SW480 (cell line): ENCODE measurements at regions not wholly inside any gene's neighbourhood (a gene's known extent, or its start where the extent isn't known, plus 50 kb on each side); places are given as distances from the start of the nearest gene placed in this dataset.

Experiments
- DNase-seq: peaks from one replicate; pipeline ENCODE4 v3.0.0-alpha.2; 2016; ENCODE audit warnings: low spot score

GRCh38 chr3:110615454-110615853 is 456.2 kb upstream of the NECTIN3 start:
- DNase-seq, result no peak

DNA sequence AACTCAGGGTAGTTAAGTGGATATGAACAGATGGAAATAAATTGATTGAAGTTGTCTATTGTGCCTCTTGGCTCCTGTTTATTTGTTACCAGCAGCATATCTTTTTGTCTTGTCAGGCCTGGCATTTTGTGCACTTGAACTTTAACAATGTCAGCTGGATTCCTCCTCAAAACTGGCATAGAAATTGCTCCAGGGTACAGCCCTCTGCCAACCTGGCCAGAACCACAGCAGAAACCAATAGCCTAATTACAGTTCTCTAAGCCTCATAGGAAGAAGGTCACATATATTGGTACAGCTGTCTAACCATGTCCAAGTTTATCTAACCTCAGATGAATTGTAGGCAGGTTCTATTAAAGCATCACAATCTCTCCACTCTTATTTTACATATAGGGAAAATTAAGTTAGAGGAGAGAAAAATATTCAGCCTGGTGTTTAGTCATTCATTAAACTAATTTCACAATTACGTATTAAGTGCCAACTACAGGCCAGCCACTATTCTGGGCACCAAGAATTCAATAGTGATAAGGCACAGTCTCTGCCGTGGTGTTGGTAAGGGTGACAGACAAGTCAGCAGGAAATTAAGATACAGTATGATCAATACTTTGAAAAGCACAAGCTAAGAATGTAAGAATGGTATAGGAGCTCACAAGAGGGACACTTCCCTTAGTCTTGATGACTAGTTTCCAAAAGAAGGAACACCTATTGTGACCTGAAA is 452.9 kb upstream of the NECTIN3 start:
- DNase-seq, result no peak

DNA sequence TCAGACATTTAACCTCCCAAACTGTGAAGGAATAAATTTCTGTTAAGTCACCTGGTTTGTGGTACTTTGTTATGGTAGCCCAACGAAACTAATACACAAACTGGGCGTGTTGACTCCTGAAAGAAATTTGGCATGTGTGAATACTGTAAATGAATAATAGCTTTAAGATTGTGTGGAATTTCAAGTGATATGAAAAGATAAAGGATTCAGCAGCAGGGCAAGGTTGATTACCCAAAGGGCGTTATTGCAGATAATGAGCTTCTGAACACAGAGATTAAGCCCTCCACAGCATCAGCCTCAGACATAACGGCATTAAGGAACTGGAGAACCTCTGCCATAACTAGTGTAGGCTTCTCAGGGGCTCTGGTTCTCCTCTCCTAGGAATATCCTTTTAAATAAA is 451.5 kb upstream of the NECTIN3 start:
- no peak for DNase-seq

GRCh38 chr3:110623571-110623970 is 448.0 kb upstream of the NECTIN3 start:
- no peak for DNase-seq

DNA sequence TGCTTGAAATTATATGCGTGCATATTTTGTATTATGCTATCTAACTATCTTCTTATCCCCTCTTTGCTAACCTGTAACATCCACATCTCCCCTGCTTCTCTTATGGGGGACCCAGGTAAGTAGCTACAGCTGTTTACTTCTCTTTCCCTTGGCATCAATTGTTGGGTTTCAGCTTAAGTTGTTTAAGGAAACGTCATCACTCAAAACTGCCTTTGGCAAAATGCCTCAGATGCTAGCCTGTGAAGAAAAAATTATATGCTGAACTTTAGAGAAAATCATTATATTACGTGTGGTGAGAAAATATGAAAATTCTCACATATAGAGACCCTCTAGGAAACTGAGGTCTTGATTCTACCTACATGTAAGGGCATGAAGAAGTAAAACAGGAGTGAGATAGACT is 447.0 kb upstream of the NECTIN3 start:
- no peak for DNase-seq

DNA sequence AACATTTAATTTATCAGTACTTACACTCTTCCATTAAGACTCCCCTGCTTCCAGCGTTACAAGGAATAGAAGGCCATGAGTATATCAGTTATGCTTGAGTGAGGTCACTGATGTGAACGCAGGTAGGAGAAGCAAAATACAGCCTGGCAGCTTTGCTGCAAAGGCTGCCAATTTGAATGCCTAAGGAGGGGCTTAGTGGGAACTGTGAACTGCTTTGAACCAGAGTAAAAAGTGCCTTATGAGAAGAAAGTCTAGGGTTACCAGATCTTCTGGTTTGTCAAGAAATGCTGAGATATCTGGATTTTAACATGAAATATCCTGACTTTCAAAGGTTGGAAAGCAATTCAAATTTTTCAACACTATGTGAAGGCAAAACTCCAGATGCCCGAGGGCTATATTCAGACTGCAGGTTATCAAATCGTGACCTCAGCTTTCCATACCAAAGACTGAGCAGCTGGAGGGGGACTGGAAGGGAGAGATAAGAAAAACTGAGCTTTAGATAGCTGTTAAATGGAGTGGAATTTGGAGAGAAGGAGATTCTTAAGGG is 446.3 kb upstream of the NECTIN3 start:
- no peak for DNase-seq

GRCh38 chr3:110626652-110627111 is 444.9 kb upstream of the NECTIN3 start:
- DNase-seq, result peak; percentile 30

DNA sequence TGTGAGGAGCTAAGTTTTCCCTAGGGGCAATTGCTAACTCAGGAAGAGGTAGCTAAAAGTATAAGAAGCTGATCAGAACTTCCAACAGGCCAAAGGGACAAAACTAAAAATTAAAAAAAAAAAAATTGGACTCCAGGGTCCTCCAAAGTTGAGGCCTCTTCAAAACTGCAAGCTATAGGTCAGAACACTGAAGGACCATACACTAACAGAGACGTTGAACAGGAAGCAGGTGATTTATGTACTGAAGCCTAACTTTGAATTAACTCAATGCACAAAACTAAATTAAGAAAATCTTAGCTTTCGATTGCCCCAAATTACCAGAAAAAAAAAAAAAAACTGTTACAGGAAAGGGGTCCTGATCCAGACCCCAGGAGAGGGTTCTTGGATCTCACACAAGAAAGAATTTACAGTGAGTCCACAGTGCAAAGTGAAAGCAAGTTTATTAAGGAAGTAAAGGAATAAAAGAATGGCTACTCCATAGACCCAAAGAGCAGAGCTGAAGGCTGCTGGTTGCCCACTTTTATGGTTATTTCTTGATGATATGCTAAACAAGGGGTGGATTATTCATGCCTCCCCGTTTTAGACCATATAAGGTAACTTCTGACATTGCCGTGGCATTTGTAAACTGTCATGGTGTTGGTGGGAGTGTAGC is 442.8 kb upstream of the NECTIN3 start:
- no peak for DNase-seq

DNA sequence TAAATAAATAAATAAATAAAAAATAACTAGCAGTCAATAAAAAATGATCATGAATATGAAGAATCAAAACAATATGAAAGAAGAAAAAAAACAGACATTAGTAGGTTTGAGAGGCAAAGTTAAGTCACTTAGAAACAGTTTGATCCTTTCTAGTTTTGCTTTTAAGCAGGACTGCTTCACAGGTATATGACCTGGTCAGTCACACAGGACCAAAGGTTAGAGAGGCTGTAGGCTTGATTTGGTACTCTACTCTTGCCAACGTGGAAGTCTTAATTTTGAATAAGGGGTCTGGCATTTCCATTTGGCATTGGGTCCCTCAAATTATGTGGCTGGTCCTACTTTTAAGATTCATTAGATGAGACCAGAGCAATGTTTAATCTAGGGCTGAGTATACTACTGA is 441.7 kb upstream of the NECTIN3 start:
- DNase-seq, result no peak

- no peak for DNase-seq
These were observed 427.4 kb upstream of the NECTIN3 start for GRCh38 chr3:110644203-110644602.

DNA sequence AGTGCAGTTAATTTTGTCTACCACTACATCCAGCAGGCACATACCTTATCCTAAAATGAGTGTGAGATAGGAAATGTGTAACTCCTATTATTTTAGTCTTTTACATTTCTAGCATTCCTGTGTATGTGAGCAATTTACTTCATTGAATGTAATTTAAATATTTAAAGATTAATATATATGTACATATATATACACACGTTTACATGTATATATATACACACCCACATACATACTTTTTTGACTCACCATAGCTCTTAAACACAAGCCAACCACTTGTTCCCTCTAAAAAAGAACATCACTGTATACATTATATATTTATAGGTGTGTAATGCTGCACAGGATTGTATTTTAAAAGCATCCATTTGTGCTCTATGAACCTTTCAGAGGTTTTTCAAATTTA is 425.6 kb upstream of the NECTIN3 start:
- no peak for DNase-seq

DNA sequence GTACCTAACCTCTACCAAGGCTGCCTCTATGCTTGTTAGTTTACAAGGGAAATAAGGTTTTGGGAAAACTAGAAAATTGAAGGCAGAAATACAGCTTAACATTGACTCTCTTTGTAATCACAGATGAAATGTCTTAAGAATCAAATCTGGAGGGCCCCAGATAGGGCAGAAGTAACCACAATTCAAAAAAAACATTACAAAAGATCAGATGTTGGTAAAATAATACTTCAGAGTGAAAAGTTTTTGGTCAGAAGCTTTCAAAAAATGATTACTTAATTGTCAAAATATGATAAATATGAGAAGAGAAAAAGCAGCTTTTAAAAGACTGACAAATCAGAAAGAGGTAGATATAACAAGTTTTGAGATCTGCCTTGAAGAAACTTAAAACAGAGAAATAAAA is 425.1 kb upstream of the NECTIN3 start:
- DNase-seq, result no peak

DNA sequence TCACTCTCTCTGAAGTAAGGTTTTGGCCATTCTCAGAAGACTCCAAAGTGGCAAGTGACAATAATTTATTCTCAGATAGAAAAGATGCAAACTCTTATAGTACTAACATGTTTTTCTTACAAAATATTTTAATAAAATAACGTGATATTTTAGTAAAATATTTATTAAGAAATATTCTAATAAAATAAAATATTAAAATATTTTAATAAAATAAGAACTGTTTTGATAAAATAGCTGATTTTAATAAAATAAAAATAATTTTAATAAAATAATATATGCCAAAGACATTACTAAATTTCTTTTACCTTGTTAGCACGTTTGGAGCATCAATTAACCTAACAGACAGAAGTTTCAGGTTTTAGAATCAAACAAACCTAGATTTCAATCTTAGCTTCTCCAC is 424.0 kb upstream of the NECTIN3 start:
- no peak for DNase-seq

GRCh38 chr3:110650741-110651140 is 420.9 kb upstream of the NECTIN3 start:
- DNase-seq, result no peak

GRCh38 chr3:110654843-110655502 is 416.6 kb upstream of the NECTIN3 start:
- DNase-seq, result no peak

DNA sequence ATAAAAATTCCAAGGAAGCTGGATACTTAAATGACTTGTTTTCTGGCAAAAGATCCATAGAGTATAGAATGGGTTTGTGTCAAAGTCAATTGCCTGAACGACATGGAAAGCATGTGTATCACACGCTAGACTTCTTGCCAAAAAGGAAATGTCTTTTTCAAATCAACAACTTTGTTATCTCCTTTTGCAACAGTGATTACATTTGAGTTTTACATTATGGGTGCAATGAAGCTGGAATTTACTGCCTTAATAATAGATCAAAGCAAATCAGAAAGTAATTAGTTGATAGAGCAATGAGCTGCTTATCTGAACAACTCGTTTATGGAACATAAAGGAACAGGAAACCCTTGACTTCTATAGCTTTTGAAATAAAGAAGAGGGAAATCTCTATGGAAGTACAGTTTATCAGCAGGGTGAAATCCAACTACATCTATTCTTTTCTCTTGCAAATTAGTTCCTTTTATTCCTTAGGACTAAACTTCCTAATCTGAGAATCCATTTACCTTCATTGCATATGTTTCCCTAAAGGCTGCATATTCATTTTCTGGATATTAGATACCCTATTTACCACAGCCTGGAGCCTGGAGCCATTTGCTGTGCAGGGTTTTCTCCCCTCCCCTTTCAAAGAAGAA is 415.1 kb upstream of the NECTIN3 start:
- no peak for DNase-seq

DNA sequence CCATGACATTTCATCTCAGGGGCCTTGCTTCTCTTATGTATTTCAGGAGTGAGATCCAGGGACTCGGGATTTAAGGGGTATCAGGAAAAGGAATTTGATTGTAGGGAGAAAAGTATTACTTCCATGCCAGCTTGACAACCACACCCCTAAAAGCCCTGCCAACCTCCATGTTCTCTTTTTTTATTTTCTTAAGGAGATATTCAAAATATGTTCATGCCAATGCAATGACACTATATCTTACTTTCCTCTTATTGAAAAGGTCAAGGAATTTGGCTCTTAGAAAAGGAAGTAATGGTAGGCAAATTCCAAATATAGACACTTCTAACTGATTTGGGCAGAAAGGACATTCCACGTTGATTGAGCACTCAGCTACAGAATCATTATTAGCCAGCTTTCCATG is 407.5 kb upstream of the NECTIN3 start:
- no peak for DNase-seq

- no peak for DNase-seq
These were observed 405.1 kb upstream of the NECTIN3 start for GRCh38 chr3:110666495-110666894.

DNA sequence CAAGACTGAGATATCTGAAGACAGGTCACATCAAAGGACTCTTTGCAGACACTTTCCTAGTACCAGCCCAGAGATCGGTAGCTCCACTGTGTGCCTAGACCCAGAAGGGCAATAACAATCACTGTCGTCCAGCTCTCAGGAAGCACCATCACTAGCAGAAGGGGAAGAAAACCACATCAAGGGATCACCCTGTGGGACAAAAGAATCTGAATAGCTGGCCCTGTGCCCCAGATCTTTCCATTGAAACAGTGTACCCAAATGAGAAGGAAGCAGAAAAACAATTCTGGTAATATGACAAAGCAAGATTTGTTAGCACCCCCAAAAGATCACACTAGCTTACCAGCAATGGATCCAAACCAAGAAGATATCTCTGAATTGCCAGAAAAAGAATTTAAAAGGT is 404.4 kb upstream of the NECTIN3 start:
- DNase-seq, result peak; percentile 35

DNA sequence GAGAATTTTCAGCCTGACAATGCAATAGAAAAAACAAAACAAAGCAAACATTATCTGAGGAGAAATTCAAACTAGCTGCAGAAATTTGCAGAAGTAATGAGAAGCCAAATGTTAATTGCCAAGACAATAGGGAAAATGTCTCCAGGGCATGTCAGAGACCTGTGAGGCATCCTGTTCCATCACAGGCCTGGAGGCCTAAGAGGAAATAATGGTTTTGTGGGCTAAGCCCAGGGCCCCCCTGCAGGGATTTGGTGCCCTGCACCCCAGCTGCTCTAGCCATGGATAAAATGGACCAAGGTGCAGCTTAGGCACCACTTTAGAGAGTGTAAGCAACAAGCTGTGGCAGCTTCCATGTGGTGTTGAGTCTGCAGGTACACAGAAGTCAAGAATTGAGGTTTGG is 401.2 kb upstream of the NECTIN3 start:
- DNase-seq, result no peak

- DNase-seq, result no peak
These were observed 394.1 kb upstream of the NECTIN3 start for GRCh38 chr3:110677506-110677905.

DNA sequence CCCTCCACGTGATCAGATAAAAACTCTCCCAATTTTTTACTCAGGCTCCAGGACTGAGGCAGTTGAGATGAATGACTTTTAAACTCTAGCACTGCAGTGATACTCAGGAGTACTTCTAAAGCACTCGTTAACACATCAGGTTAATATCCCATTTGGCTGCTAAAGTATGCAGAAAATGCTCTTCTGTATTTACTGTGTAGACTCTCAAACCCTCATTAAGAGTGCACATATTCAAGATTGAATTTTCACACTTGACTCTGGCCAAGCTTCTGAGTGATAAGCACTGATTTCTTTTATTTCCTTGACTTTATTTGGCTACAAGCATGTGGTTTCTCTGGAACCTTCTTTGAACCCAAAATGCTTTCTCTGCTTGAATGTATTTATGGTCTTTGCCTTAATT is 392.3 kb upstream of the NECTIN3 start:
- DNase-seq, result no peak

DNA sequence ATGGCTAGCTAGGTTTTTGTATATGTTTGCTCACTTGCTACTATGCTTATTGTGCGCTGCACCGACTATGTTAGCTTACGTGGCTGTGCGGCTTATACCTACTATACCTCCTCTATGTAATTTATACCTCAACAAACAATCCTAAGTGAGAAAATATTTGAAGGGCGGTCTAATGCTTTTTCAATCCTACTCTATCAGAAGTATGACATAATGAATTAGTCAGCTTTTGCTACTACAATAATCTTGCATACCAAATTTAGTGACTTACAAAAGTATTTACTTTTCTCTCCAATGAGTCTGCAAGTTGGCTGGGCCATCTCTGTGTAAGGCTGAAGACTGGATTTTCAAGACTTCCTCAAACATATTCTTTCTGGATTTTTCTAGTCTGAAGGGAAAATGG is 391.2 kb upstream of the NECTIN3 start:
- no peak for DNase-seq
